Glutamatergic neuron (in vitro differentiated cells): ENCODE measurements at regions not wholly inside any gene's neighbourhood (a gene's known extent, or its start where the extent isn't known, plus 50 kb on each side); places are given as distances from the start of the nearest gene placed in this dataset.
"Not testable (repeated sequence)": the region's sequence is repeated elsewhere in the genome, so short reads cannot be mapped to it uniquely, and the experiment has no call there.

Source experiments
- DNase-seq: peaks from one replicate; pipeline ENCODE4 v3.0.0; 2022
- H3K27ac Mint-ChIP-seq: one replicate; pipeline ENCODE4 v1.8.0; 2020; ENCODE audit warnings: mild to moderate bottlenecking, mixed read lengths, inconsistent platforms; ENCODE audit not compliant: unreplicated experiment
- H3K27me3 Mint-ChIP-seq: one replicate; pipeline ENCODE4 v1.8.0; 2020; ENCODE audit warnings: mild to moderate bottlenecking, moderate library complexity, mixed read lengths, inconsistent platforms; ENCODE audit not compliant: unreplicated experiment
- H3K36me3 Mint-ChIP-seq: one replicate; pipeline ENCODE4 v1.8.0; 2020; ENCODE audit warnings: mild to moderate bottlenecking, mixed read lengths, inconsistent platforms; ENCODE audit not compliant: unreplicated experiment
- H3K4me1 Mint-ChIP-seq: one replicate; pipeline ENCODE4 v1.8.0; 2020; ENCODE audit warnings: mild to moderate bottlenecking, low read depth, mixed read lengths, inconsistent platforms; ENCODE audit not compliant: unreplicated experiment
- H3K4me3 Mint-ChIP-seq: one replicate; pipeline ENCODE4 v1.8.0; 2020; ENCODE audit warnings: mild to moderate bottlenecking, mixed read lengths, inconsistent platforms; ENCODE audit not compliant: unreplicated experiment
- H3K9me3 Mint-ChIP-seq: one replicate; pipeline ENCODE4 v1.8.0; 2020; ENCODE audit warnings: mild to moderate bottlenecking, moderate library complexity, mixed read lengths, inconsistent platforms; ENCODE audit not compliant: unreplicated experiment
- TF ChIP-seq, protein P1 (sequence below): fragments of 200-600 bp; sonication (generic); IDR thresholded peaks from one replicate; pipeline ENCODE4 v1.5.0; 2021; ENCODE audit not compliant: partially characterized antibody, unreplicated experiment

DNA sequence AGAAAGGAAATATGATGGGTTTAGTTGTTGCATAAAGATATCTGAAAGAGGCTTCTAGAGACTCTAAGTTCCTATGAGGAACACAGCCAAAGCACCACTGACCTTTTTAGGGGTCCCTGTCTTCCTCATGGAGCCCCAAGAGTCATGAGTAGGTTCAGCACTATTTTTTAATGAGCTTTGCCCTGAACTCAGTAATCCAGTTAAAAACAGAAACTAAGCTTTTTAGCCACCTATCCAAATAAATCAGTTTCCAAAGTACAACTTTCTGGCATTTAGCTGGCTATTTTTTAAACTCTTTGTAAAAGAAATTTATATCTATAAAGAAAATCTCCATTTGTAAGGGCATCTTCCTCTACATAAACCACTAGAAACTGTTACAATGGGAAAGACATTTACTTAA lies 241.8 kb upstream of the UBASH3B start:
- Mint-ChIP-seq H3K9me3 (no peaks in the 10 kb centered on the region), H3K4me1 (no peaks in the 10 kb centered on the region), H3K27me3 (no peaks in the 10 kb centered on the region), H3K4me3 (no peak overlapping the region), H3K36me3 (no peaks in the 10 kb centered on the region), H3K27ac (no peak overlapping the region)
- DNase-seq = no peak
- TF ChIP-seq, protein P1, sequence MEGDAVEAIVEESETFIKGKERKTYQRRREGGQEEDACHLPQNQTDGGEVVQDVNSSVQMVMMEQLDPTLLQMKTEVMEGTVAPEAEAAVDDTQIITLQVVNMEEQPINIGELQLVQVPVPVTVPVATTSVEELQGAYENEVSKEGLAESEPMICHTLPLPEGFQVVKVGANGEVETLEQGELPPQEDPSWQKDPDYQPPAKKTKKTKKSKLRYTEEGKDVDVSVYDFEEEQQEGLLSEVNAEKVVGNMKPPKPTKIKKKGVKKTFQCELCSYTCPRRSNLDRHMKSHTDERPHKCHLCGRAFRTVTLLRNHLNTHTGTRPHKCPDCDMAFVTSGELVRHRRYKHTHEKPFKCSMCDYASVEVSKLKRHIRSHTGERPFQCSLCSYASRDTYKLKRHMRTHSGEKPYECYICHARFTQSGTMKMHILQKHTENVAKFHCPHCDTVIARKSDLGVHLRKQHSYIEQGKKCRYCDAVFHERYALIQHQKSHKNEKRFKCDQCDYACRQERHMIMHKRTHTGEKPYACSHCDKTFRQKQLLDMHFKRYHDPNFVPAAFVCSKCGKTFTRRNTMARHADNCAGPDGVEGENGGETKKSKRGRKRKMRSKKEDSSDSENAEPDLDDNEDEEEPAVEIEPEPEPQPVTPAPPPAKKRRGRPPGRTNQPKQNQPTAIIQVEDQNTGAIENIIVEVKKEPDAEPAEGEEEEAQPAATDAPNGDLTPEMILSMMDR = no peak

DNA sequence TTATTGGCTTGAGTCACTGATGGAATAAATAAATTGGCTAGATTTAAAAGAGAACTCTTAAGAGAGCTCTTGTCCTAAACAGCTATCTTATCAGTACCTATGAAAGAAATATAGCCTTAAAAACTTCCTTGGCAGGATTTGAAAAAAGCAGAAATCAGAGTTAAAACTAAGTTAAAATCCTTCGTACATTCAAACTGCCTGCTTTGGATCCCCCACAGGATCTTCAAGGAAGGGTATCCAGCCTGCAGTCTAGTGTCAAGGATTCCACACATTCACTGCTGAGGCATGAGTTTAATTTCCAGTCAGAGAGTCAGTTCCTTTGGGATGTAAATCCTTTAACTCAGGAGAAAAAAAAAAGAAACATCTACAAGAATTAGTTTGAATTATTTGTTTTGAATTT lies 242.9 kb upstream of the UBASH3B start:
- TF ChIP-seq, protein P1 = no peak
- H3K9me3 Mint-ChIP-seq = no peaks in the 10 kb centered on the region
- no peak overlapping the region for H3K4me3 Mint-ChIP-seq
- no peak for DNase-seq
- H3K27me3 Mint-ChIP-seq = no peaks in the 10 kb centered on the region
- no peaks in the 10 kb centered on the region for H3K4me1 Mint-ChIP-seq
- no peak overlapping the region for H3K27ac Mint-ChIP-seq
- H3K36me3 Mint-ChIP-seq = no peaks in the 10 kb centered on the region

DNA sequence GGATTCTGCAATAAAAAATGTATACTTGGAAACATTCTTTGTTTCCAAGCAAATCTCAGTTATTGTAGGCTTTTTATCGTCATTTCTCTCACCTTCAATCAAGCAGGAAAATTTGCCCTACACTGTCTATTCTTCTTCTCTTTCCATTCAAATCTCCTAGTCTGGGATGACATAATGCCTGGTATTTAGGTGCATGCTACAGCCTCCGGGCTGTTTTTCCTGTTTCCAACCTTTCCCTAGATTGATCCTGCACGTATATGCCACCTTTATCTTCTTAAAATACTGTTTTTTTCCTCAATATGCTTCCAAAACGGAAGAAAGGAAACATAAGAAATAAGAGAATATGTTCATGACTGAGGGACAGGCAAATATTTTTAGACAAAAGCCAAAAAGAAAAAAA lies 249.1 kb upstream of the UBASH3B start:
- Mint-ChIP-seq H3K27me3 (no peaks in the 10 kb centered on the region), H3K36me3 (no peaks in the 10 kb centered on the region), H3K4me1 (no peaks in the 10 kb centered on the region), H3K27ac (no peak overlapping the region), H3K4me3 (no peak overlapping the region), H3K9me3 (no peaks in the 10 kb centered on the region)
- DNase-seq = no peak
- TF ChIP-seq, protein P1 = no peak

DNA sequence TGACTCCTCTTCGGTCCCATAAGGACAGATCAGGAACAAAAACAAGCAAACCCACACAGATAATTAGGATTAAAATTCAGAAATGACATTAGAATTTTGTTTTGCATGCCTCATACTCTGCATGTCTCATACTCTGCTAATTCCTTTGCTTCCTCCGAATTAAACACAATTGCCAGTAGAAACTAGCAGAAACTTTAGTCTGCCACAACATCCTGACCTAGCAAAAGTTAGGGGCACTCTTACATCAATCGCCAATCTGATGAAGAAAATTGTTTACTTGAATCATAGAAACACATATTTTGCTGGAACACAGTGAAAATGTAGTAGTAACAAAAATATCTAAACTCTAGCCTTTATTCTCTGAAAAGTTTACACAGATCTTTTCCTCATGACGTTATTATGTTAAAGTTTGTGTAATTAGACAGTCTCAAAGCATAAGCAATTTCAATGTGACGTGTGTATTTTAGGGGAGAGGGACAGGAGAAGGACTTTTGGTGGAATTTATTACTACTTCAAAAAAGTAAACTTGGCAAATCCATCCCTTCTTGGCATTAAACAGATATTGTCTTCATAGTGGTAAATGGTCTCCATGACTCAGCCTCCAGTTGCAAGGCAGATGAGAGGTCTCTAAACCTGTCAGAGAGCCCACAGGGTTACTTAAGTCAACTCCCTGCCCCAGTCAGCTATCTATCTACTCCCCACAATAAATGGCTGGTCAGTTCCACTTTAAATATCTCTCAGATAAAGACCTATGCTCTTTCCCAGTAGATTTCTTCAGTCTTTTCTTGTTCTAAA lies 249.8 kb upstream of the UBASH3B start:
- DNase-seq = no peak
- TF ChIP-seq, protein P1 = no peak
- Mint-ChIP-seq H3K27ac (no peak overlapping the region), H3K9me3 (no peaks in the 10 kb centered on the region), H3K4me1 (no peaks in the 10 kb centered on the region), H3K36me3 (no peaks in the 10 kb centered on the region), H3K27me3 (no peaks in the 10 kb centered on the region), H3K4me3 (no peak overlapping the region)

DNA sequence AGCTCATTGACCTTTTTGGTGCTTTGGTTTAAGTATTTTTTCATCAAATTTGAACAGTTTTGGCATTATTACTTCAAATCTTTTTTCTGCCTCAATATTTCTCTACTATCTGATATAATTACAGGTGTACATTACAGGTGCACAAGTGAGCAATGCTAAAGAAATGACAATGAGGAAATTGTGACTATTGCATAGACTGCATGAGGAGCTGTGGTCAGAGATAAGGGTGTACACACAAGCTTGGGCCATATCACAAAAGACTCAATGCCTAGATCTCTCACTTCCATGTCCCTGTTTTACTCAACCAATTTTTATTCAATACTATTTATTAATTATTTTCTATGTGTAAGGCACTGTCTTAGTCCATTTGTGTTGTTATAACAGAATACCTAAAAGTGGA lies 251.0 kb upstream of the UBASH3B start:
- Mint-ChIP-seq H3K27me3 (no peaks in the 10 kb centered on the region), H3K36me3 (no peaks in the 10 kb centered on the region), H3K27ac (no peak overlapping the region), H3K9me3 (no peaks in the 10 kb centered on the region), H3K4me3 (no peak overlapping the region), H3K4me1 (no peaks in the 10 kb centered on the region)
- TF ChIP-seq, protein P1 = no peak
- DNase-seq = no peak

DNA sequence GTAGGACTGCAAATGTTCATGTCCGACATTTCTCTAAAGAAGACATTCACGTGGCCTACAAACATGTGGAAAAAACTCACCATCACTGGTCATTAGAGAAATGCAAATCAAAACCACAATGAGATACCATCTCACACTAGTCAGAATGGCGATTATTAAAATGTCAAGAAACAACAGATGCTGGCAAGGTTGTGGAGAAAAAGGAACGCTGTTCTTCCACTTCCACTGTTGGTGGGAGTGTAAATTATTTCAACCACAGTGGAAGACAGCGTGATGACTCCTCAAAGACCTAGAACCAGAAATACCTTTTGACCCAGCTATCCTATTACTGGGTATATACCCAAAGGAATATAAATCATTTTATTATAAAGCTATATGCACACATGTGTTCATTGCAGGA lies 253.9 kb upstream of the UBASH3B start:
- H3K27me3 Mint-ChIP-seq, H3K27ac Mint-ChIP-seq, H3K4me1 Mint-ChIP-seq, DNase-seq, H3K36me3 Mint-ChIP-seq, H3K9me3 Mint-ChIP-seq, H3K4me3 Mint-ChIP-seq: not testable (repeated sequence)
